SHP77 (cell line): ENCODE measurements at regions not wholly inside any gene's neighbourhood (a gene's known extent, or its start where the extent isn't known, plus 50 kb on each side); places are given as distances from the start of the nearest gene placed in this dataset.

Source experiments
- DNase-seq, 2 experiments: peaks; one replicate each; lab custom pipeline; 2025; lab: John Stamatoyannopoulos, UW

GRCh38 chr15:96736384-96736783 lies 405.9 kb downstream of the NR2F2 start:
- DNase-seq = no peak

- DNase-seq = no peak
Measured at GRCh38 chr15:96737408-96737807, 406.9 kb downstream of the NR2F2 start.

GRCh38 chr15:96746665-96747064 lies 416.2 kb downstream of the NR2F2 start:
- no peak for DNase-seq

GRCh38 chr15:96747291-96747690 lies 416.8 kb downstream of the NR2F2 start:
- DNase-seq = no peak

- no peak for DNase-seq
Measured at GRCh38 chr15:96750361-96750760, 419.9 kb downstream of the NR2F2 start.

GRCh38 chr15:96756146-96756545 lies 425.6 kb downstream of the NR2F2 start:
- no peak for DNase-seq

- DNase-seq = no peak
Measured at GRCh38 chr15:96756656-96757055, 426.2 kb downstream of the NR2F2 start.

GRCh38 chr15:96762566-96762965 lies 432.1 kb downstream of the NR2F2 start:
- DNase-seq = no peak

GRCh38 chr15:96764501-96764900 lies 434.0 kb downstream of the NR2F2 start:
- DNase-seq = no peak

- DNase-seq = no peak
Measured at GRCh38 chr15:96764946-96765345, 434.4 kb downstream of the NR2F2 start.

- no peak for DNase-seq
Measured at GRCh38 chr15:96766366-96766765, 435.9 kb downstream of the NR2F2 start.

- DNase-seq = no peak
Measured at GRCh38 chr15:96767703-96768434, 437.4 kb downstream of the NR2F2 start.

- DNase-seq = no peak
Measured at GRCh38 chr15:96768435-96768789, 437.9 kb downstream of the NR2F2 start.

GRCh38 chr15:96771035-96771434 lies 440.5 kb downstream of the NR2F2 start:
- DNase-seq = no peak

GRCh38 chr15:96774216-96774615 lies 443.7 kb downstream of the NR2F2 start:
- no peak for DNase-seq

GRCh38 chr15:96783746-96784145 lies 453.2 kb downstream of the NR2F2 start:
- DNase-seq = no peak

GRCh38 chr15:96790004-96790403 lies 459.5 kb downstream of the NR2F2 start:
- DNase-seq = no peak

GRCh38 chr15:96792216-96792615 lies 461.7 kb downstream of the NR2F2 start:
- DNase-seq = no peak

- no peak for DNase-seq
Measured at GRCh38 chr15:96796841-96797240, 466.3 kb downstream of the NR2F2 start.

- DNase-seq = no peak
Measured at GRCh38 chr15:96801576-96802150, 471.2 kb downstream of the NR2F2 start.

GRCh38 chr15:96802611-96803255 lies 472.2 kb downstream of the NR2F2 start:
- DNase-seq = no peak

- DNase-seq = no peak
Measured at GRCh38 chr15:96804754-96805153, 474.3 kb downstream of the NR2F2 start.

- no peak for DNase-seq
Measured at GRCh38 chr15:96807361-96807760, 476.9 kb downstream of the NR2F2 start.

GRCh38 chr15:96817900-96818299 lies 487.4 kb downstream of the NR2F2 start:
- DNase-seq = no peak
